H1 (cell line): ENCODE measurements at regions not wholly inside any gene's neighbourhood (a gene's known extent, or its start where the extent isn't known, plus 50 kb on each side); places are given as distances from the start of the nearest gene placed in this dataset.

ENCODE experiments used
- CTCF ChIA-PET: fragments of 300-600 bp; sonication (Branson Sonifier 250); formaldehyde crosslinking; loops from one replicate; lab custom pipeline; 2021; ENCODE audit not compliant: partially characterized antibody; lab: Charles Lee
- POLR2A ChIA-PET: fragments of 300-600 bp; sonication (Branson Sonifier 250); formaldehyde crosslinking; loops from one replicate; lab custom pipeline; 2021; ENCODE audit warnings: inconsistent platforms; ENCODE audit not compliant: partially characterized antibody; lab: Charles Lee
- DNase-seq, 2 experiments: peaks; one replicate each; pipeline versions ENCODE4 v3.0.0 to v3.0.0-alpha.2; 2010 to 2022; ENCODE audit warnings: low spot score in 2 of 2, low read depth in 1 of 2, mixed read lengths in 1 of 2
- FAIRE-seq: peaks from 2 replicates; lab custom pipeline; 2011; peaks lifted over from hg19 to GRCh38; lab: Jason Lieb, UNC
- H2AFZ ChIP-seq: 2 replicates; pipeline ENCODE4 v1.8.1; 2012; ENCODE audit warnings: low read length, inconsistent platforms
- H2AK5ac ChIP-seq: 2 replicates; pipeline ENCODE4 v1.6.1; 2013; ENCODE audit warnings: low read depth, low read length
- H2BK120ac ChIP-seq: replicated peaks from 2 replicates; pipeline ENCODE3; 2013; ENCODE audit warnings: low read depth, low read length, inconsistent platforms
- H2BK12ac ChIP-seq: 2 replicates; pipeline ENCODE4 v1.6.1; 2013; ENCODE audit warnings: low read depth, low read length
- H2BK15ac ChIP-seq: 2 replicates; pipeline ENCODE4 v1.6.1; 2013; ENCODE audit warnings: low read length
- H2BK20ac ChIP-seq: 2 replicates; pipeline ENCODE4 v1.6.1; 2013; ENCODE audit warnings: low read length
- H2BK5ac ChIP-seq: 2 replicates; pipeline ENCODE4 v1.6.1; 2013; ENCODE audit warnings: low read depth, low read length
- H3K14ac ChIP-seq: 2 replicates; pipeline ENCODE4 v1.6.1; 2013; ENCODE audit warnings: inconsistent platforms; ENCODE audit not compliant: insufficient read length
- H3K18ac ChIP-seq: 2 replicates; pipeline ENCODE4 v1.6.1; 2013; ENCODE audit warnings: low read length; ENCODE audit errors: extremely low read depth
- H3K23ac ChIP-seq: 2 replicates; pipeline ENCODE4 v1.6.1; 2013; ENCODE audit warnings: inconsistent platforms; ENCODE audit not compliant: insufficient read length
- H3K23me2 ChIP-seq: 2 replicates; pipeline ENCODE4 v1.6.1; 2013; ENCODE audit warnings: low read depth, low read length
- H3K27ac ChIP-seq: 2 replicates; pipeline ENCODE4 v1.6.1; 2011; ENCODE audit warnings: low read depth, low read length, inconsistent platforms
- H3K27me3 ChIP-seq, 4 experiments: replicated peaks in 1 of 4; 1 replicate in 1 of 4; 2 replicates in 3 of 4; pipeline versions ENCODE4 v1.6.1 to v1.8.1; 2011 to 2013; ENCODE audit warnings: low read length in 3 of 4, mild to moderate bottlenecking in 3 of 4, inconsistent platforms in 2 of 4, mixed read lengths in 2 of 4, moderate library complexity in 1 of 4; ENCODE audit not compliant: control insufficient read depth in 3 of 4, insufficient read depth in 3 of 4; ENCODE audit errors: extremely low read depth in 1 of 4
- H3K36me3 ChIP-seq, 4 experiments: 2 replicates each; pipeline versions ENCODE4 v1.6.1 to v1.8.1; 2011 to 2013; ENCODE audit warnings: mild to moderate bottlenecking in 4 of 4, low read length in 3 of 4, moderate library complexity in 2 of 4, control low read depth in 1 of 4, inconsistent platforms in 1 of 4; ENCODE audit not compliant: insufficient read depth in 4 of 4, control insufficient read depth in 2 of 4
- H3K4ac ChIP-seq: replicated peaks from 2 replicates; pipeline ENCODE3; 2013; ENCODE audit warnings: low read length, low read depth, mixed read lengths, inconsistent platforms; ENCODE audit not compliant: insufficient read length
- H3K4me1 ChIP-seq, 4 experiments: replicated peaks in 1 of 4; 1 replicate in 1 of 4; 2 replicates in 3 of 4; pipeline versions ENCODE4 v1.6.1 to v1.8.1; 2011 to 2013; ENCODE audit warnings: low read length in 3 of 4, inconsistent platforms in 2 of 4, mixed read lengths in 1 of 4; ENCODE audit not compliant: insufficient read depth in 4 of 4, control insufficient read depth in 3 of 4
- H3K4me2 ChIP-seq, 2 experiments: 2 replicates each; pipeline versions ENCODE4 v1.6.1 to v1.8.1; 2011 to 2013; ENCODE audit warnings: low read depth in 2 of 2, low read length in 2 of 2, control low read depth in 1 of 2, inconsistent platforms in 1 of 2, mild to moderate bottlenecking in 1 of 2; ENCODE audit not compliant: insufficient read depth in 1 of 2
- H3K4me3 ChIP-seq, 4 experiments: fragments of 200-600, 300-600 bp in 1 of 4; sonication (generic), shearing (Covaris generic), sonication (Bioruptor Twin) in 1 of 4; 2 replicates each; pipeline versions ENCODE4 v1.5.1 to v1.8.1; 2011 to 2016; ENCODE audit warnings: low read length in 4 of 4, low read depth in 3 of 4, control low read depth in 2 of 4, inconsistent platforms in 2 of 4, mild to moderate bottlenecking in 2 of 4, mixed read lengths in 1 of 4, moderate library complexity in 1 of 4; ENCODE audit not compliant: insufficient read depth in 2 of 4; ENCODE audit errors: extremely low read depth in 1 of 4
- H3K56ac ChIP-seq: replicated peaks from 2 replicates; pipeline ENCODE3; 2013; ENCODE audit warnings: low read depth, mild to moderate bottlenecking, mixed read lengths, low read length, inconsistent platforms; ENCODE audit not compliant: insufficient read length
- H3K79me1 ChIP-seq: 2 replicates; pipeline ENCODE4 v1.6.1; 2013; ENCODE audit warnings: low read depth, low read length, control low read depth
- H3K79me2 ChIP-seq, 2 experiments: 2 replicates each; pipeline versions ENCODE4 v1.6.1 to v1.8.1; 2012 to 2013; ENCODE audit warnings: low read length in 2 of 2, mild to moderate bottlenecking in 2 of 2, inconsistent platforms in 1 of 2; ENCODE audit not compliant: insufficient read depth in 2 of 2, control insufficient read depth in 1 of 2
- H3K9ac ChIP-seq, 4 experiments: replicated peaks in 1 of 4; 1 replicate in 1 of 4; 2 replicates in 3 of 4; pipeline versions ENCODE4 v1.6.1 to v1.8.1; 2011 to 2013; ENCODE audit warnings: low read depth in 3 of 4, low read length in 3 of 4, control low read depth in 2 of 4, mild to moderate bottlenecking in 2 of 4, moderate library complexity in 2 of 4, inconsistent platforms in 1 of 4; ENCODE audit errors: extremely low read depth in 1 of 4
- H3K9me3 ChIP-seq, 2 experiments: 2 replicates each; pipeline versions ENCODE4 v1.6.1 to v1.8.1; 2012 to 2013; ENCODE audit warnings: mild to moderate bottlenecking in 2 of 2, moderate library complexity in 2 of 2, control low read depth in 1 of 2, inconsistent platforms in 1 of 2, low read depth in 1 of 2, low read length in 1 of 2, mixed read lengths in 1 of 2; ENCODE audit not compliant: insufficient read depth in 2 of 2
- H4K20me1 ChIP-seq, 2 experiments: replicated peaks in 1 of 2; 2 replicates each; pipeline versions ENCODE3 to v1.8.1; 2011 to 2013; ENCODE audit warnings: inconsistent platforms in 2 of 2, low read length in 2 of 2, mild to moderate bottlenecking in 1 of 2; ENCODE audit not compliant: insufficient read depth in 2 of 2, control insufficient read depth in 1 of 2
- H4K5ac ChIP-seq: 2 replicates; pipeline ENCODE4 v1.6.1; 2013; ENCODE audit warnings: low read length, low read depth, mixed read lengths, inconsistent platforms; ENCODE audit not compliant: insufficient read length
- H4K8ac ChIP-seq: 2 replicates; pipeline ENCODE4 v1.8.0; 2013; ENCODE audit warnings: mild to moderate bottlenecking, moderate library complexity, low read length, inconsistent platforms; ENCODE audit not compliant: insufficient read depth; ENCODE audit errors: extremely low read depth
- H4K91ac ChIP-seq: replicated peaks from 2 replicates; pipeline ENCODE3; 2013; ENCODE audit warnings: low read length, mixed read lengths, inconsistent platforms; ENCODE audit not compliant: insufficient read length
- BRCA1 ChIP-seq: IDR thresholded peaks from 2 replicates; pipeline ENCODE4 v1.6.1; 2012; ENCODE audit warnings: low read depth, low read length, improper control_type of control experiment
- CHD1 ChIP-seq: IDR thresholded peaks from 2 replicates; pipeline ENCODE4 v1.6.1; 2012; ENCODE audit warnings: low read depth, low read length, improper control_type of control experiment
- RBBP5 ChIP-seq: IDR thresholded peaks from 2 replicates; pipeline ENCODE4 v1.7.1; 2012; ENCODE audit warnings: low read depth, mild to moderate bottlenecking, inconsistent platforms, low read length, moderate library complexity, borderline replicate concordance
- WGBS, 2 experiments: shearing (Covaris generic) in 1 of 2; methylation state at CpG; one replicate each; pipeline versions ENCODE4 v1.1.6 to v1.1.7; 2013 to 2015; ENCODE audit warnings: low lambda C conversion rate in 2 of 2, mixed read lengths in 2 of 2, inconsistent platforms in 1 of 2, low coverage in 1 of 2, missing lambda C conversion rate in 1 of 2; ENCODE audit not compliant: insufficient replicate concordance in 2 of 2, insufficient coverage in 1 of 2, insufficient read length in 1 of 2; ENCODE audit errors: extremely low coverage in 1 of 2, missing lambda C conversion rate in 1 of 2; 5-methylcytosine and 5-hydroxymethylcytosine counted together
- TF ChIP-seq, protein P1 (sequence below): IDR thresholded peaks from 2 replicates; pipeline ENCODE4 v1.6.1; 2012; ENCODE audit warnings: inconsistent platforms
- TF ChIP-seq, protein P2 (sequence below): IDR thresholded peaks from 2 replicates; pipeline ENCODE4 v1.6.1; 2011; ENCODE audit warnings: low read depth, mild to moderate bottlenecking, low read length; ENCODE audit not compliant: insufficient read depth
- TF ChIP-seq, protein P3 (sequence below), 3 experiments: IDR thresholded peaks; 1 replicate in 2 of 3; 2 replicates in 1 of 3; pipeline versions ENCODE4 v1.5.1 to v1.6.1; 2011; ENCODE audit warnings: low read length in 3 of 3, mild to moderate bottlenecking in 3 of 3, inconsistent platforms in 2 of 3, low read depth in 1 of 3, moderate library complexity in 1 of 3; ENCODE audit not compliant: insufficient read depth in 1 of 3; ENCODE audit errors: control extremely low read depth in 1 of 3
- TF ChIP-seq, protein P4 (sequence below): IDR thresholded peaks from 2 replicates; pipeline ENCODE4 v1.6.1; 2012; ENCODE audit warnings: inconsistent platforms

DNA sequence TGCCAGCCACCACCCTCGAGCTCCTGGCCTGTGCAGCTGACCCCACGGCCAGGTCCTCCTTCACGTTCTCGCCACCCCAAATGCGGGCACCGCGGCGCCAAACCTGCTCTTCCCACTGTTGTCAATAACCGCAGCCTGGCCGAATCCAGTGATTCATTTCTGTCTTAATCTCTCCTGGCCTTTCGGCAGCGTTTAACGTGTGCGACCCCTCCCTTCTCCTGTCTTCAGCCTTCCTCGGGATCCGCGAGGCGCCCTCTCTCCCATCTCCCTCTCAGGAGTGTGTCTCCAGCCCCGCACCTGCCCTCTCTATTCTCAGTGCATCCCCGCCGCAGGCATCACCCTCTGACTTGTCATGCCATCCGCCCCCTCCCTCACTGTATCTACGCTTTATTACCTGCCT, 91.4 kb downstream of the THBS2 start:
- H3K36me3 ChIP-seq = no peaks in the 10 kb centered on the region
- H3K4me2 ChIP-seq = no peak overlapping the region
- no peak overlapping the region for H3K9ac ChIP-seq
- H3K23ac ChIP-seq = no peak overlapping the region
- ChIA-PET CTCF (no interaction called here), POLR2A (no interaction called here)
- no peaks in the 10 kb centered on the region; a peak in 1 of 7 replicates for H3K27me3 ChIP-seq
- H3K9me3 ChIP-seq = peaks cover 0 to 3% of the 10 kb centered on the region in 2 experiments; a peak in 1 of 4 replicates
- no peak for FAIRE-seq
- no peak overlapping the region for H3K56ac ChIP-seq
- H3K4me1 ChIP-seq = peaks cover 0 to 2% (median 0%) of the 10 kb centered on the region in 4 experiments; a peak in 1 of 7 replicates
- no peaks in the 10 kb centered on the region for H3K79me2 ChIP-seq
- H3K79me1 ChIP-seq = no peaks in the 10 kb centered on the region
- no peak overlapping the region for H4K91ac ChIP-seq
- WGBS, 2 experiments = 96% methylated on average over 12 of the region's 23 CpGs; no CpG with 5 or more reads in 1 of the 2 experiments
- no peak for DNase-seq
- TF ChIP-seq BRCA1 = no peak
- TF ChIP-seq, protein P1, sequence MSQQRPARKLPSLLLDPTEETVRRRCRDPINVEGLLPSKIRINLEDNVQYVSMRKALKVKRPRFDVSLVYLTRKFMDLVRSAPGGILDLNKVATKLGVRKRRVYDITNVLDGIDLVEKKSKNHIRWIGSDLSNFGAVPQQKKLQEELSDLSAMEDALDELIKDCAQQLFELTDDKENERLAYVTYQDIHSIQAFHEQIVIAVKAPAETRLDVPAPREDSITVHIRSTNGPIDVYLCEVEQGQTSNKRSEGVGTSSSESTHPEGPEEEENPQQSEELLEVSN = no peak
- TF ChIP-seq, protein P2, sequence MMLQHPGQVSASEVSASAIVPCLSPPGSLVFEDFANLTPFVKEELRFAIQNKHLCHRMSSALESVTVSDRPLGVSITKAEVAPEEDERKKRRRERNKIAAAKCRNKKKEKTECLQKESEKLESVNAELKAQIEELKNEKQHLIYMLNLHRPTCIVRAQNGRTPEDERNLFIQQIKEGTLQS = no peak
- TF ChIP-seq, protein P3, sequence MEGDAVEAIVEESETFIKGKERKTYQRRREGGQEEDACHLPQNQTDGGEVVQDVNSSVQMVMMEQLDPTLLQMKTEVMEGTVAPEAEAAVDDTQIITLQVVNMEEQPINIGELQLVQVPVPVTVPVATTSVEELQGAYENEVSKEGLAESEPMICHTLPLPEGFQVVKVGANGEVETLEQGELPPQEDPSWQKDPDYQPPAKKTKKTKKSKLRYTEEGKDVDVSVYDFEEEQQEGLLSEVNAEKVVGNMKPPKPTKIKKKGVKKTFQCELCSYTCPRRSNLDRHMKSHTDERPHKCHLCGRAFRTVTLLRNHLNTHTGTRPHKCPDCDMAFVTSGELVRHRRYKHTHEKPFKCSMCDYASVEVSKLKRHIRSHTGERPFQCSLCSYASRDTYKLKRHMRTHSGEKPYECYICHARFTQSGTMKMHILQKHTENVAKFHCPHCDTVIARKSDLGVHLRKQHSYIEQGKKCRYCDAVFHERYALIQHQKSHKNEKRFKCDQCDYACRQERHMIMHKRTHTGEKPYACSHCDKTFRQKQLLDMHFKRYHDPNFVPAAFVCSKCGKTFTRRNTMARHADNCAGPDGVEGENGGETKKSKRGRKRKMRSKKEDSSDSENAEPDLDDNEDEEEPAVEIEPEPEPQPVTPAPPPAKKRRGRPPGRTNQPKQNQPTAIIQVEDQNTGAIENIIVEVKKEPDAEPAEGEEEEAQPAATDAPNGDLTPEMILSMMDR (IDR thresholded peaks at IDR 0.05; ENCODE audit: control extremely low read depth in 1 of 3, insufficient read depth in 1 of 3, low read depth in 1 of 3, low read length in 3 of 3) = no peak
- no peak for TF ChIP-seq RBBP5
- TF ChIP-seq, protein P4, sequence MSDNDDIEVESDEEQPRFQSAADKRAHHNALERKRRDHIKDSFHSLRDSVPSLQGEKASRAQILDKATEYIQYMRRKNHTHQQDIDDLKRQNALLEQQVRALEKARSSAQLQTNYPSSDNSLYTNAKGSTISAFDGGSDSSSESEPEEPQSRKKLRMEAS = no peak
- no peak for TF ChIP-seq CHD1
- no peak overlapping the region for H2AFZ ChIP-seq
- H3K18ac ChIP-seq = no peak overlapping the region
- no peaks in the 10 kb centered on the region for H3K23me2 ChIP-seq
- H2BK12ac ChIP-seq = no peak overlapping the region
- H3K14ac ChIP-seq = no peak overlapping the region
- H4K5ac ChIP-seq = no peak overlapping the region
- no peak overlapping the region for H2AK5ac ChIP-seq
- H4K20me1 ChIP-seq = no peaks in the 10 kb centered on the region
- H3K4me3 ChIP-seq = no peak overlapping the region
- no peak overlapping the region for H3K27ac ChIP-seq
- H2BK5ac ChIP-seq = no peak overlapping the region
- no peak overlapping the region for H4K8ac ChIP-seq
- H3K4ac ChIP-seq = no peak overlapping the region
- H2BK15ac ChIP-seq = no peak overlapping the region
- H2BK20ac ChIP-seq = no peak overlapping the region
- no peak overlapping the region for H2BK120ac ChIP-seq
